Kidney (tissue), 13 donors: ENCODE measurements at regions not wholly inside any gene's neighbourhood (a gene's known extent, or its start where the extent isn't known, plus 50 kb on each side); places are given as distances from the start of the nearest gene placed in this dataset.

Experiments
- DNase-seq, 5 donors: peaks; one replicate each; pipeline ENCODE4 v3.0.0-alpha.2; 2013 to 2020
- FAIRE-seq: peaks from 2 replicates; lab custom pipeline; 2012; peaks lifted over from hg19 to GRCh38; lab: Jason Lieb, UNC
- H3K27ac ChIP-seq, 2 donors: one replicate each; pipeline ENCODE4 v1.7.0; 2013; ENCODE audit warnings: low read depth in 2 of 2, low read length in 2 of 2, inconsistent platforms in 1 of 2
- H3K27me3 ChIP-seq: one replicate; pipeline ENCODE4 v1.7.1; 2013; ENCODE audit warnings: low read length, inconsistent platforms; ENCODE audit not compliant: control insufficient read depth, insufficient read depth
- H3K36me3 ChIP-seq, 3 donors: one replicate each; pipeline versions ENCODE4 v1.7.0 to v1.7.1; 2013; ENCODE audit warnings: low read length in 3 of 3, control low read depth in 1 of 3, inconsistent platforms in 1 of 3; ENCODE audit not compliant: insufficient read depth in 3 of 3, control insufficient read depth in 2 of 3
- H3K4me1 ChIP-seq, 3 donors: one replicate each; pipeline versions ENCODE4 v1.7.0 to v1.7.1; 2013; ENCODE audit warnings: low read length in 3 of 3, inconsistent platforms in 1 of 3, low read depth in 1 of 3; ENCODE audit not compliant: control insufficient read depth in 2 of 3, insufficient read depth in 2 of 3
- H3K4me3 ChIP-seq, 3 donors: one replicate each; pipeline versions ENCODE4 v1.7.0 to v1.8.1; 2013; ENCODE audit warnings: low read length in 3 of 3, control low read depth in 1 of 3, inconsistent platforms in 1 of 3
- H3K9ac ChIP-seq, 3 donors: one replicate each; pipeline versions ENCODE4 v1.7.0 to v1.7.1; 2013; ENCODE audit warnings: low read length in 3 of 3, control low read depth in 1 of 3, inconsistent platforms in 1 of 3
- H3K9me3 ChIP-seq, 3 donors: one replicate each; pipeline versions ENCODE4 v1.7.0 to v1.7.1; 2013; ENCODE audit warnings: low read length in 3 of 3, control low read depth in 1 of 3, inconsistent platforms in 1 of 3; ENCODE audit not compliant: control insufficient read depth in 2 of 3, insufficient read depth in 1 of 3
- CTCF ChIP-seq: IDR thresholded peaks from 3 replicates; pipeline ENCODE4 v1.5.1; 2012; ENCODE audit warnings: mild to moderate bottlenecking, moderate library complexity, borderline replicate concordance; ENCODE audit not compliant: insufficient read depth; ENCODE audit errors: extremely low read depth
- intact Hi-C: fragments of 100-400 bp; cut with DNase I; formaldehyde crosslinking; loops from one replicate; pipeline ENCODE4 v1.11.1; 2022
- donor health status: control.
- donor health status: control.
- donor health status: control.
- donor health status: control.
- donor health status: control.
- donor health status: DM: yes; HTN: yes; CAD: no.
- donor health status: Normal renal cell carcinoma (clear cell type).

GRCh38 chr5:118176146-118176545, 812.2 kb downstream of the DTWD2 start:
- intact Hi-C loops, result no loop called here
- no peaks in the 10 kb centered on the region for H3K27me3 ChIP-seq
- H3K27ac ChIP-seq, result no peak overlapping the region
- H3K9ac ChIP-seq, result no peak overlapping the region
- DNase-seq, result no peak
- no peaks in the 10 kb centered on the region for H3K4me1 ChIP-seq
- no peak overlapping the region for H3K4me3 ChIP-seq
- no peak for FAIRE-seq
- H3K36me3 ChIP-seq, result no peaks in the 10 kb centered on the region
- no peaks in the 10 kb centered on the region for H3K9me3 ChIP-seq
- TF ChIP-seq CTCF, result no peak

GRCh38 chr5:118174671-118175070, 813.7 kb downstream of the DTWD2 start:
- Histone ChIP-seq H3K27me3 (no peaks in the 10 kb centered on the region), H3K36me3 (no peaks in the 10 kb centered on the region), H3K4me1 (no peaks in the 10 kb centered on the region), H3K9ac (no peak overlapping the region), H3K9me3 (no peaks in the 10 kb centered on the region), H3K27ac (no peak overlapping the region), H3K4me3 (no peak overlapping the region)
- FAIRE-seq, result no peak
- no peak for TF ChIP-seq CTCF
- DNase-seq, result no peak
- intact Hi-C loops, result no loop called here

GRCh38 chr5:118173340-118173739, 815.0 kb downstream of the DTWD2 start:
- no peak for TF ChIP-seq CTCF
- Histone ChIP-seq H3K4me3 (no peak overlapping the region), H3K36me3 (no peaks in the 10 kb centered on the region), H3K27ac (no peak overlapping the region), H3K9me3 (no peaks in the 10 kb centered on the region), H3K27me3 (no peaks in the 10 kb centered on the region), H3K4me1 (no peaks in the 10 kb centered on the region), H3K9ac (no peak overlapping the region)
- DNase-seq, result no peak
- intact Hi-C loops, result no loop called here
- no peak for FAIRE-seq

GRCh38 chr5:118165619-118166018, 822.7 kb downstream of the DTWD2 start:
- Histone ChIP-seq H3K27ac (no peak overlapping the region), H3K4me1 (no peaks in the 10 kb centered on the region), H3K4me3 (no peak overlapping the region), H3K9ac (no peak overlapping the region), H3K9me3 (no peaks in the 10 kb centered on the region), H3K36me3 (no peaks in the 10 kb centered on the region), H3K27me3 (no peaks in the 10 kb centered on the region)
- TF ChIP-seq CTCF, result no peak
- intact Hi-C loops, result no loop called here
- FAIRE-seq, result no peak
- no peak for DNase-seq
